ENCODE measurements at regions not wholly inside any gene's neighbourhood (a gene's known extent, or its start where the extent isn't known, plus 50 kb on each side); places are given as distances from the start of the nearest gene placed in this dataset.

GRCh38 chr2:8324901-8325300, 357.0 kb upstream of the ID2 start:
- TF ChIP-seq CTCF (conservative IDR thresholded peaks at IDR 0.05; ENCODE audit: low read depth, low read length) (no peak), EZH2 (IDR thresholded peaks at IDR 0.05; ENCODE audit: borderline replicate concordance, low read depth, low read length, poor library complexity, severe bottlenecking) (no peak)
